T47D (cell line): ENCODE measurements at regions not wholly inside any gene's neighbourhood (a gene's known extent, or its start where the extent isn't known, plus 50 kb on each side); places are given as distances from the start of the nearest gene placed in this dataset.

Experiments used
- DNase-seq, 2 experiments: peaks; one replicate each; pipeline versions ENCODE4 v3.0.0 to v3.0.0-alpha.2; 2011 to 2012; ENCODE audit warnings: low read depth in 1 of 2, low spot score in 1 of 2
- JUND ChIP-seq: IDR thresholded peaks from 2 replicates; pipeline ENCODE4 v1.6.1; 2012; ENCODE audit warnings: low read depth
- in situ Hi-C: cut with HindIII; loops from 2 replicates; pipeline ENCODE4 v1.10.0; 2016; ENCODE audit warnings: low sequenced_read_pairs, low pct_unique_long_range_greater_than_20kb

GRCh38 chr5:56569076-56569475 is 246.3 kb upstream of the MAP3K1 start:
- in situ Hi-C loops = no loop called here
- TF ChIP-seq JUND = 0 out of 2 replicates have a peak, but pooled peaks have one; percentile 31
- peak in 1 of 2 experiments; percentile 37 for DNase-seq

- no peak for TF ChIP-seq JUND
- in situ Hi-C loops = no loop called here
- no peak for DNase-seq
Measured at GRCh38 chr5:56567278-56567677, 248.1 kb upstream of the MAP3K1 start.

- in situ Hi-C loops = no loop called here
- no peak for DNase-seq
Measured at GRCh38 chr5:56566374-56567249, 248.7 kb upstream of the MAP3K1 start.

DNA sequence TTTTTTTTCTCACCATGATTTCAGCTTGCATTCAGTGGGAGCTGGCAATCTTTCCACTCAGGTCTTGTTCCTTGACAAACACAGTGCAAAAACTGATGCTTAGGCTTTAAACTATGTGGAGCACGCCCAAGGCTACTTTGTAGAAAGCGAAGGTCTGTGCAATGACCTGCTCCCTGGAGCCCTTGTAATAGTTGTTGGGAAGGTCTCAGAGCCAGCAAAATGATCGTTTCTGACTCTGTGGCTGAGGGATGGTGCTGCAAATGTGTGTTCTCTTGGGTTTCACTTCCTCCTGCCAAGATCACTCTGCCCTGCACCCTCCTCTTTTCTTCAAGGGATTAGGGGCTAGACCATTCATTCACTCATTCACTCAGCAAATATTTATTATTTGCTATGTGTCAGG is 249.7 kb upstream of the MAP3K1 start:
- in situ Hi-C loops = no loop called here
- no peak for TF ChIP-seq JUND

More at GRCh38 chr5:56566374-56567249, 248.7 kb upstream of the MAP3K1 start:
- no peak for TF ChIP-seq JUND

DNA sequence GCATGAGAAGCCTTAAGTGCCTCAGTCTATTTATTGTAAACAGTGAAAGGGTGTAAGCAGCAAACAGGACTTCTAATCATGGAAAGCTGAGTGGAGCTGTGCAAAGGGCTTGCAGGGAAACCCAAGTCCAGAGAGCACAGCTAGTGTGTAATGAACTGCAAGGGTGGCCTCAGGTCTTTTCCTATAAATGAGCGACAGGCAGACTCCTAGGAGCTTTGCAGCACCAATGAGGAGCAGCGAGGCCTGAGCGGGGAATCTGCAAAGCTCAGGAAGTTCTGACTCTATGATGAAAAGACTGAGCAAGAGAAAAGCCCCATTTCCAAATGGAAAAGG is 250.1 kb upstream of the MAP3K1 start:
- in situ Hi-C loops = no loop called here

More for the DNA sequence above, 249.7 kb upstream of the MAP3K1 start:
- DNase-seq = no peak

DNA sequence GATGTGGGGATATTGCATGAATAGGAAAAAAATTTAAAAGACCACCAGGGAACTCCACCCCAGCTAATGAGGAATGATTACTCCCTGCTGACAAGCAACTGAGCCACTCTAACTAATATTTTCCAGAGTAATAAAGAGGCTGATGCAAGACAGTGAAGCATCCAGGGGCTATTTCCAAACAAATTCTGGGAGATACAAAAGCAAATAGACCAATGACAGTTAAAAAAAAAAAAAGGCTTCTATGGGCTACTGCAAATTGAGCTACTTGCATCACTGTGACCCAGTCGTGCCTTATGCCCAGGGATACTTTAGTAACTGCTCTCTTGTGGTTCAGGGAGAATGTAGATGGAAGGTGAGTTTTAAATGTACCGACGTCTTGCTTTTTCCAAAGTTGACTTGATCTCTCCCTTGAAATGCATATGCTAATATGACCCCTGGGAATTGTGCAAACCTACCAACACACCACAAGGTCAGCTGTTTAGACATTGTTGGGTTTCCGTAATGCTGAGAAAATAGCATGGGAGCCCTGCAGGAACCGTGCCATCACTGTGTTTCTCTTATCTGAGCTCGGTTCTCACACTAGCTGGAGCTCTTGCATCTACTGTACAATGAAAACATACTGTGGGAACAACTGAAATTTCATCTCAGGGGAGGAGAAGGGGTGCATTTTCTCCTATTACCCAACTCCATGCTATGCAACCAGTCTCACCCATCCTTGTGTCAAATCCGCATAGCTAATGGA is 250.6 kb upstream of the MAP3K1 start:
- no peak for DNase-seq
- in situ Hi-C loops = no loop called here

More for the DNA sequence above, 250.1 kb upstream of the MAP3K1 start:
- no peak for DNase-seq
- TF ChIP-seq JUND = no peak

GRCh38 chr5:56561455-56561854 is 253.9 kb upstream of the MAP3K1 start:
- in situ Hi-C loops = no loop called here
- TF ChIP-seq JUND = no peak
- no peak for DNase-seq

More for the DNA sequence above, 250.6 kb upstream of the MAP3K1 start:
- no peak for TF ChIP-seq JUND

GRCh38 chr5:56558131-56558745 is 257.1 kb upstream of the MAP3K1 start:
- TF ChIP-seq JUND = no peak
- DNase-seq = no peak
- in situ Hi-C loops = no loop called here

DNA sequence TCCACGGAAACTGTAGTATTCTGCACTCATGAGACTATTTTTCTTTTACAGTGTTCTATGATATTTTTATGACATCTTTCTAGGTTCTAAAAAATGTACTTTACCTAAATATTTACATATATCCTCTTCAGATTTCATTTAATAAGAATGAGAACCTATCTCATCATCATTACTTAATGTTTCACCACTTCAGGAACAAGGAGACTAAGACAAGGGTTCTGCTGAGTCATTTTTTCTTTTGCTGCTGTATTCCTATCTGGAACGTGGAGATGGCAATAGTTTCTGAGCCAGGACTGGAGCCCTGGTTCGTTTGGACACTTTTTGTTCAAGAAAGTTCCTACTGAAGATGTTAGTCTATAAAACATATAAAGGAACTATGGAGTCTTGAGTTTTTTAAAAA is 258.2 kb upstream of the MAP3K1 start:
- DNase-seq = no peak
- in situ Hi-C loops = no loop called here
- TF ChIP-seq JUND = no peak

GRCh38 chr5:56552612-56553268 is 262.6 kb upstream of the MAP3K1 start:
- no peak for TF ChIP-seq JUND
- DNase-seq = no peak
- in situ Hi-C loops = no loop called here

GRCh38 chr5:56550227-56550626 is 265.1 kb upstream of the MAP3K1 start:
- DNase-seq = no peak
- in situ Hi-C loops = no loop called here
- no peak for TF ChIP-seq JUND

DNA sequence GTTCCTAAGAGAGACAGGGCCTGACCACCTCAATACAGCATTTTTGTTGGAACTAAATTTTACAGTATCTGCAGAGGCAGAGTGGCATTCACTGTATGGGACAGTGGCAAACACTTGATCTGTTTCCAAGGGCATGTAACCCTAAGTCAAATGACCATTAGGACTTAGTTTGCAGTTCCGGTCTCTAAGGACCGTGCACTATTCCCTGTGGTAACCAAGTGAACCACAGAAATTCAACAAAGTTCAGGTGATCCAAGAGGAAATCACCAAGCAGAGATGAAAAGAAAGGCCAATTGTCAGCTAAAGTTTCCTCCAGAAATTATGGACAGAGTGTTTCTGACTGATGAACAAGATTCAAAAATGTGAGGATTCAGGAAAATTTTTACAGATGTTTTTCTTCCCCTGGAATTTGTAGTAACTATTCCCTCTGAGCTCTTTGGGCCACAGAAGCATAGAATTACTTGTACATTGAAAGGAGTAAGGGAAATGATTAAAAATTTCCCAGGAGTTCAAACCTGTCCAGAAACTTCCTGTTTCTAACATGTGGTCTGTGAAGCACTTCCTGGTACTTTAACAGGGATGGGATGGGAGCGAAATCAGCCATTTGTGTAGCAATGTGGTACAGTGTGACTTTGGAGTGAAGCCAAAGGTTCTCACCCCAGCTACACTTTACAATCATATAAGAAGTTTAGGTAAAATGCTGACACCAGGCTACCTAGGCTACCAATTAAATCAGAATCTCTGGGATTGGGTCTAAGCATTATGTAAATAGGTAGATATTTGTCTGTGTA is 266.1 kb upstream of the MAP3K1 start:
- TF ChIP-seq JUND = no peak
- in situ Hi-C loops = no loop called here
- no peak for DNase-seq
